ENCODE measurements at regions not wholly inside any gene's neighbourhood (a gene's known extent, or its start where the extent isn't known, plus 50 kb on each side); places are given as distances from the start of the nearest gene placed in this dataset.
"Not testable (repeated sequence)": the region's sequence is repeated elsewhere in the genome, so short reads cannot be mapped to it uniquely, and the experiment has no call there.

DNA sequence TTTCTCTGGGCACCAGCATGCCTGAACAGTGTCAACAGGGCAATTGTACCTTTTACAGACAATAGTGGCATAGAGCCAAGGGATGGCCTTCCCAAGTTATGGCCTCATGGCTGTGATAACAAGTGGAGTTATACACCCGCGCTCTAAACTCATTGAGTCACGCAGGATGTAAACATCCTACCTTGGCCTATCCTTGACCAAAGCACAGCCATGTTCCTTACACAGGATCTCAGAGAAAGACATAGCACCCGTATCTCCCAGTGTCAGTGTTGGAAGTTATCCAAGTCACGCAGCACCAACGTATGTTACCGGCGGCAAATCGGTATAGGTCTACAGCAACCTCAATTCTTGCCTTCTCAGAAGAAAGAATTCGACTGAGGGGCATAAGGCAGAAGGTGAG, 1654.9 kb upstream of the LRRTM3 start:
- no peak for DNase-seq (ENCODE audit: low read depth in 2 of 2)

DNA sequence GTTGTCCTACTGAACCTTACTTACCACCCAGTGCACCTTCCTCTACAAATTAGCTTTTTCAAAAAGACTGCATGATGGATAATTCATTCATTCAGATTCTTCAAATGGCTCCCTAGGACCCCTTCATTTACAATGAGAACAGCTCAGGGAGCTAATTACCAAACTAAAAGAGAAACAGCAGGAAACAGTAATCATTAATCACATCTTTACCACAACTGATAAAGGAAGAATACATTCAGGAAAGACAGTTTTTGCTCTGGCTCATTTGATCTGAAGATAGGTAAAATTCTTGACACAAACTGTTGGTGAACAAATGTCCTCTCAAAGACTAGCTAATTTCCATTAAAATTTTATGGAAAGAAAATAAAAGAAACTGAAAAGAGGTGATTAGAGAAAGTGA, 1652.7 kb upstream of the LRRTM3 start:
- no peak for DNase-seq (ENCODE audit: low read depth in 2 of 2)

DNA sequence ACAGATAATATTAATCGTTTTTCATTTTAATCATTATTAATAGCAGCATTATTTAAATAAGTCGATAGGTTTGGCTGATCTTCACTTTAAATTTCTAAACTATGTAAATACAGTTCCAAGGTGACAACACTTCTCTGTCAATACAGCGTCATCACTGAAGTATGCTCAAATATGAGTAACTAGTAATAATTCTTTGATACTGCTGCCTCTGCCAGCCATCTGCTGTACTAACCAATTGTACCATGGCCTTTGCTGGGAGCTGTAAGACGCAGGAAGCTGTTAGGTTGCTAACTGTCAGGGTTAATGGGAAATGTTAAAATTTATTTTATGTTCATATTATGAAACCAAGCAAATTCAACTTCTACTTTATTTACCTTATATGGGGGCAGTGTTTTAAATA, 1650.5 kb upstream of the LRRTM3 start:
- DNase-seq (ENCODE audit: low read depth in 2 of 2), result no peak

DNA sequence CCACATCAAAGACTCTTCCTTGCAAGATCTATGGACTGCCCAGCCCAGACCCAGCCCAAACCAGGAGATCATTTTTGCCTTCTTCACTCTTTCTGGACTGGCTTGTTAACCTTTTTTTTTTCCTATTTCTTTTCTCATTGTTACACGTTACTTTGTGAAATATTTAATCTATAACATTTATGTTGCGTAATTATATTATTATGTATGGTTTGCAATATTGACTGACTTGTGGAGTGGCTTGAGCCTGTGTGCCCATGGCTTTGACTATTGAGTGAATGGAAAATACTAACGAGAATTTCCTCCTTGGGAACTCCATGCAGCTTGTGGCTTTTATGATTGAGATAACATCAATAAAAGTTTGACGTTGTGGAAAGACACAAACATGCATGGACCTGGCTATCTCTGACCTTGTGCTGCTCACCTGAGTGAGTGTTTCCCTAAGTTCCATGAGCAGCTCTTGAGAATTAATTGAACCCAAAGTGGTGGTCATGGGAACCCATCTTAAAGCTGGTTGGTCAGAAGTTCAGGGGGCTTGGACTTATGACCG, 1641.3 kb upstream of the LRRTM3 start:
- DNase-seq (ENCODE audit: low read depth in 2 of 2), result no peak

DNA sequence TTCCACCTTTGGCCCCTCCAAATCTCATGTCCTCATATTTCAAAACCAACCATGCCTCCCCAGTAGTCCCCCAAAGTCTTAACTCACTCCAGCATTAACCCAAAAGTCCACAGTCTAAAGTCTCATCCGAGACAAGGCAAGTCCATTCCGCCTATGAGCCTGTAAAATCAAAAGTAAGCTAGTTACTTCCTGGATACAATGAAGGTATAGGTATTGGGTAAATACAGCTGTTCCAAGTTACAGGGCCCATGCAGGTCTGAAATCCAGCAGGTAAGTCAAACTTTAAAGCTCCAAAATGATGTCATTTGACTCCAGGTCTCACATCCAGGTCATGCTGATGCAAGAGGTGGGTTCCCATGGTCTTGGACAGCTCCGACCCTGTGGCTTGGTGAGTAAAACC, 1640.1 kb upstream of the LRRTM3 start:
- DNase-seq (ENCODE audit: low read depth in 2 of 2), result not testable (repeated sequence)

DNA sequence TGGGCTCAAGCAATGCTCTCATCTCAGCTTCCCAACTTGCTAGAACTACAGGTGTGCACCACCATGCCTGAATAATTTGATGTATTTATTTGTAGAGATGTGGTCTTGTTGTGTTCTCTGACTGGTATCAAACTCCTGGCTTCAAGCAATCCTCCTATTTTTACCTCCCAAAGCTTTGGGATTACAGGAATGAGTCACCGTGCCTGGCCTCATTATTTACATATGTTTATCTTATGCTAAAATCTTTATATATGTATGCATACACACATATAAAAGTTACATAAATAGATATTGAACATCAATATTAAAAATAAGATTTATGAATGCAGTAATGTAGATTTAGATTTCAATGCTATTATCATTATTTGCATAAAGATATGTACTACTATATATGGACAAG, 1634.5 kb upstream of the LRRTM3 start:
- no peak for DNase-seq (ENCODE audit: low read depth in 2 of 2)

DNA sequence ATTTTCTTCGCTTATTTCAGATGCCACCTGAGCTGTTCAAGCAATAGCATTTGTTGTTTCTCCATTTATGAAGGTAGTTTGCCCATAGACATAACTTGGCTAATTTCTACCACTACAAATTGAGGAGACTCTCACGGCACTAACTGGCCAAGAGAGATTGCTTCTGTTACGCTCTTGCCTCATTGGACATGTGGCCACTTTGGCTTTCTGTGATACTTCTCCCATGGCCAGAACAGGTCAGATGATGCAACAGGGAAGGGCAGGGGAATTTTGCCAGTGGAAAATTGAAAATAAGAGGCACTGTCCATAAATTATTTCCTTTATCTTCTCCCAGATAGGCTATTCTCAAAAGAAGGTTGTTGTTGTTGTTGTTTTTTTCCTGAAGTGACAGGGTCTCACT, 1633.3 kb upstream of the LRRTM3 start:
- DNase-seq (ENCODE audit: low read depth in 2 of 2), result no peak

DNA sequence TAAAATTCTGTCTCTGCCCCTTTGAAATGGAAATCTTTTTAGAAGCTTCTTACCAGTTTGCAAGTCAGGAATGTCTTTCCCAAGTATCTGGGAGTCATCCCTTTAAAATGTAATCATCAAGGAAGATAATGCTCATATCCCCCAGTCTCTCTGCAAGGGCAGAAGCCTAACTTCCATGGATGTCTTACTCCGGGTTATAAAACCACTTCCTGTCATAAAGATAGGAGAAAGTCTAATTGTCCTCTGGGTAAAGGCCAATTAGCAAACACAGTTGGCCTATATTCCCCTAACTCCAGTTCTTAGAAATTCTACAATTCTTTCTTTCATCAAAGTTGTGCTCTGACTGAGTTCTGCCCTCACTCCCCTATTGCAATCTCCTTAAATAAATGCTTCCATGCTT, 1631.5 kb upstream of the LRRTM3 start:
- no peak for DNase-seq (ENCODE audit: low read depth in 2 of 2)

DNA sequence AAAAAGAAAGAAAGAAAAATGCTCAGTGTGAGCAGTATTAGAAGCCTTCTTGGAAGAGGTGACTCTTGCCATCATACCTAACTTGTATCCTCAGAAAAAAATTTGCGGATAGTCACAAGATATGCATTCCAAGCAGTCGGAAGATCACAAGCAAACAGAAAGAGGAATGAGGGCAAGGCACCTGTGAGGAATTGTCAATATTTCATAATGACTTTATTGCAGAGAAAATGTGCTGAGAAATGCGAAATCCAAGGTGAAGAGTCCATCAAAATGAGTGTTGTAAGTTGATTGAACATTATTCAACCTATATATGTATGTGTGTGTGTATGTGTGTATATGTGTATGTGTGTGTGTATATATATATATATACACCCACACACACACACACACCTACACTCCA, 1624.7 kb upstream of the LRRTM3 start:
- no peak for DNase-seq (ENCODE audit: low read depth in 2 of 2)

DNA sequence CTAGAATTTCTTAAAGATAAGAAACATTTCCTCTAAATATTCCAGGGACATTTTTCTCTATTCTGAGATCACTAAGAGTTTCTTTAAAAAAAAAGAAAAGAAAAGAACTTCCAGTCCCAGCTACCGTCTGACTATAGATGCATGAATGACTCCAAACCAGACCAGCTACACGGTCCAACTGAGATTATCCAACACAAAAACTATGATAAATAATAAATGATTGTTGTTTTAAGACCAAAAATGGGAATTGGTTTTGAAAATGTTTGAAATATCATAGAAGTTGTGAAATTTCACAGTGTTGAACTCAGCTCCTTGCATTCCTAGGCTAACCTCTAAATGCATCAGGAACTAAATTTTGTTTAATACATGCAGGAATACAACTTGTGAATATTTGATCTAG, 1619.6 kb upstream of the LRRTM3 start:
- no peak for DNase-seq (ENCODE audit: low read depth in 2 of 2)

DNA sequence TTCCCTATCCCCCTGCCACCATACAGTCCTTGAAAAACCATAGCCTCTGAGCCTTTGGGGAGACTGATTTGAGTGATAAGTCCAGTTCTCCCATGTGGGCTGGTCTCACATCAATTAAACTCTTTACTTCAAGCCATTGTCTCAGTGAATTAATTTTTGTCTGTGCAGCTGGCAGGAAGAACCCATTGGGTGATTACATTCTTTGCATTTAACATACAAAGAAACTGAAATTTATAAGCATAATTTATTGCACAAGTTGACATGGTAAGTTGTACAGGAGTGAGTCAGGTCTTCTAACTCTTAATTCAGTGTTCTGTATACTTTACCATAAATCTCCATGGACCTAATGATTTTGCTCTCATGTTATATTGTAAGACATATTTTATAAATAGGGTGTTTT, 1613.0 kb upstream of the LRRTM3 start:
- no peak for DNase-seq (ENCODE audit: low read depth in 2 of 2)

DNA sequence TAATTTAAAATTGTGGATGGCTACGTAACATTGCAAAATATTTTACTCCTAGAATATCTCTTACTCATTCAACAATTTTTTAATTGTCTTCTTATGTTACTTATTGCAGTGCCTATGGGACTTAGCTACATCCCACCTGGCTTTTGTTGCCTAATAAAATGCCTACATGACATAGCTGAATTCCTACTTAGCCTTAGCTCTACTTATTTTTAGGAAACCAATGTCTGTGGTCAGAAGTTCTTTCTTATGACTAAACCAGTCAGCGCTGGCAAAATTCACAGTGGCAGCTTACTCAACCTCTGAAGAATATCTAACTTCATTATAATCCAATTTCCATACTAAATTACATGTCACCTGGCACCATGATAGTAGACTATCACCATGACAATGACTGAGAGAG, 1612.4 kb upstream of the LRRTM3 start:
- DNase-seq (ENCODE audit: low read depth in 2 of 2), result no peak

DNA sequence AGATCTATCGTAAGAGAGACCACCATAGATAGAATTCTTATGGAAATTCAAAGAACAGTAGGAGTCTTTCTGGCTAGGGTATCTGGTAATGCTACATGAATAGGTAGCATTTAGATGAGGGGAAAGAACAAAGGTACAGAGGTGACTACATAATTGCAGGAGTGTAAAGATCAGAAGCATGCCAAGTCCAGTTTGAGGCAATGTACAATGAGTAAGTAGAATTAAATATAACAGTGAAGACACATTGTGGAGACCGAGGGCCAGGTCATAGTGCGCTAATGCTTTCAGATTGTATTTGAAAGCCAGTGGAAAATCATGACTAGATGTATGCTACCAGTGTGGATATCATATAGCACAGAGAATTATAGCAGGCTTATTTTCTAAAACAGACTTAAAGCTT, 1611.6 kb upstream of the LRRTM3 start:
- no peak for DNase-seq (ENCODE audit: low read depth in 2 of 2)

DNA sequence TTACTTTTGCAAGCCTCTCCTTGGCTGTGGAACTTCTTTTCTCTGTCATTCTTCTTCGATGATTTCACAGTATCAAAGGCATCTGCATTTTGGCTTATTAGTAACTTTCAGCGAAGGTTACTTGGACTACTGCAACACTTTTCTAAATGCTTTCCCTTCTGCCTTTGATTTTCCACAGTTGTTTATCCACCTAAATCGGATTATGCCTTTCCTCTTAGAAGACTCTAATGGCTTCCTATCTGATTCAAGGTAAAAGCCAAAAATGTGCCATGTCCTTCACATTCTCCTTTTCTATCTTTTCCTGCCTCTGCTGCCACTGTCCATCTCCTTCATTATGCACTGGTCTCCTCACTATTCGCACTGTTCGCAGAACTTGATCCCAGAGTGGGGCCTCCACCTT, 1606.3 kb upstream of the LRRTM3 start:
- no peak for DNase-seq (ENCODE audit: low read depth in 2 of 2)

DNA sequence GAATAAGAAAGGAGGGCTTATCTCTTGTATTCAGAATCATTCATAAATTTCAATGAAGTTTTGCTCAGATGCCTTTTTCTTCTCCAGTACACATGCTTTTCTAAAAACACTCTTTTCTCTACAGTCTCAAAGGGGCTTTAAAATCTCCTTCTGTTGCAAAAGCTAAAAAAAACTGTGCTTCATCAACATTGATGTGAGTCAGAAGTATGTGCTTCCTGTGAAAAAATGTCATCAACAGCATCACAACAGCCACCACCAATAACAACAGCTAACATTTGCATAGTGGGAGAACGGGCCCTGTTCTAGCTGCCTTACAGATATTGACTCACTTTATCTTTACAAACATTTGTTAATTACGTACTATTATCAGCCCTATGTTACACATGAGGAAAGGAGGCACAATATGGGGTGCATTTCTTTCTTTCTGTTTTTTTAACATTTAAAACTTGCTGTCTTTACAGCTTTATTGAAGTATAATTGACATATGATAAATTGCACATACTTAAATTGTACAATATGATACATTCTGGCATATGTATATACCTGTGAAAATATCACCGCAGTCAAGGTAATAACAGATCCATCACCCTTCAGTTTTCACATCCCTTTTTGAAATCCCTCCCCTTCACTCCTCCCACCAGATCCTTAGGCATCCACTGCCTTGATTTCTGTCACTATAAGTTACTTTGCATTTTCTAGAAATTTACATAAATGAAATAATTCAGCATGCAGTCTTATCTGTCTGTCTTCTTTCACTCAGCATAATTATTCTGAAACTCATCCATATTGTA, 1605.4 kb upstream of the LRRTM3 start:
- no peak for DNase-seq (ENCODE audit: low read depth in 2 of 2)

DNA sequence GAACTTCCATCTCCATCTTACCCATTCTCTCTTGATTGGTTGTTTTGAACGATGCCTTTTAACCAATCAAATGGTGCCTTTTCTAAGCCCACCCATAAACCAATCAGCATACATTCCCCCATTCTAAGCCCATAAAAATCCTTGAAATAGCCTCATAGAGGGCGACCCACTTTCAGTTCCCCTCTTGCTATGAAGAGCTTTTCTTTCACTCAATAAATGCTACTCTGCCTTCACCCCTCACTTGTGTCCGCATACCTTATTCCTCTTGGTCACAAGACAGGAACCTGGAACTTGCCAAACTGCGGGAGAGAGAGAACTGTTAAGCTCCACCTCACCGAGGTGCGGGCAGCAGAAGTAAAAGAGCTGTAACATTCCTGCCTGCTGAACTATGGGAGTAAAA, 1602.0 kb upstream of the LRRTM3 start:
- DNase-seq (ENCODE audit: low read depth in 2 of 2), result no peak

DNA sequence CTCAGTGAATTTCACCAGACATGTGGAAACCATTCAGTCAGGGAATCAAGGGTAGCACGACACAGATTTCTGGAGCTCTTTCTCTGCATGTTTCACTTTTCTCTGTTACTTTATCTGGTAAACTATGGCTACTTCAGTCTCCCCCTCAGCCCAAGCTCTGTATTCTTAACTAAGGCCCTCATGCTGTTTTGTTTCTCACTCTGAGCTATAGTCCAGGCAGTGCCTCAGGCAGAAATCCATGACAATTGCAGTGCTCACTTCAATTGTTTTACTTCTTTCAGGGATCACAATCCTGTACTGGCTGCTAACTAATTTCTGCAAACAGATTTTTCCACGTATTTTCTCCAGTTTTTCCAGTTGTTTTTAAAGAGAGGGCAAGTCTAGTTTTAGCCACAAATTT, 1599.9 kb upstream of the LRRTM3 start:
- no peak for DNase-seq (ENCODE audit: low read depth in 2 of 2)

DNA sequence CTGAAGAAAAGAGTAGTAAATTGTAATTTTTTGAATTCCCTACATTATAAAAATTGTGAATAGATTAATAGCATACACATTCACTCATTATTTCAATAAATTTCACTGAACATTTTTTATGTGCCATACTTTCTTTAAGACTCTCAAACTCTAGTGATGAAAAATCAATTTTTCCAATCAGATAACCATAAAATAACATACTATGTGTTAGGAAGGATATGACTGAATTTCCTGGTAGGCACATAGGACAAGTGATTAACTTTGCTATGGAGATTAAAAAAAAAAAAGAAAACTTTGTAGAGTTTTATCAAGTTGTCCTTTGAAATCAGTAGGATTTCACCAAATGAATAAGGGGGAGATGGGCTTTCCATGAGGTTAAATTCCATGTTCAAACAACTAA, 1597.3 kb upstream of the LRRTM3 start:
- DNase-seq (ENCODE audit: low read depth in 2 of 2), result no peak

DNA sequence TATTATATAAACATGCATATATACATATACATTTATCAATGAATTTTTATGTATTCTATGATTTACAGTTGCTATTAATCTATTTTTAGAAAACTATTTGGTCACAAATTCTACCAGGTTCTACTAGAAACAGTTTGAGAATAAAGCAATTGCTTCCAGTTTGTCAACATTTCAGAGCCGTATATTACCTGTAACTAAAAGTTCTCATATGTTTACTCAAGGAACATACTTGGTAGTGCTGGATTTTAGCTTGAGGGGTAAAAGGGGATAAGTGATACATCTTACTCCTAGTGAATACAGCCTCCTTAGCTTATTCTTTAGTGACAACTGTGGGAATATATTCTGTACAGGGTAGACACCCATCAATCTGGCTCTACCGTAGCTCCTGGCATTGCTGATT, 1590.5 kb upstream of the LRRTM3 start:
- no peak for DNase-seq (ENCODE audit: low read depth in 2 of 2)

DNA sequence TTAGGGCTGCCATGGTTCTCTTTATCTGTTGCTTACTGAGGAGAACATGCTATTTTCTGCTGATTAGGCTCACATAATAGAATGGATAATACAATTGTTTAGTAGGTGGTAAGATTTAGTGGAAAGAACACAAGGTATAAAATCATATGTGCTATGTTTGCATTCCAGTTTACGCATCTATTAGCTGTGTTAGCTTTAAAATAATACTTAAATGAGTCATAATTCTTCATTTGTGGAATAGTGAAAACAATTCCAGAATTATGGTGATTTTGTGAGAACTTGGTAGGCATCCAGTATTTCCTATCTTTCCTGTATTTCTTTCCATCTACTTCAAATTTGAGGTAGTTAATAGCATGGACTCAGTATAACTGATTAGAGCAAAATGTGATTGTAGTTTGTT, 1585.5 kb upstream of the LRRTM3 start:
- DNase-seq (ENCODE audit: low read depth in 2 of 2), result no peak

DNA sequence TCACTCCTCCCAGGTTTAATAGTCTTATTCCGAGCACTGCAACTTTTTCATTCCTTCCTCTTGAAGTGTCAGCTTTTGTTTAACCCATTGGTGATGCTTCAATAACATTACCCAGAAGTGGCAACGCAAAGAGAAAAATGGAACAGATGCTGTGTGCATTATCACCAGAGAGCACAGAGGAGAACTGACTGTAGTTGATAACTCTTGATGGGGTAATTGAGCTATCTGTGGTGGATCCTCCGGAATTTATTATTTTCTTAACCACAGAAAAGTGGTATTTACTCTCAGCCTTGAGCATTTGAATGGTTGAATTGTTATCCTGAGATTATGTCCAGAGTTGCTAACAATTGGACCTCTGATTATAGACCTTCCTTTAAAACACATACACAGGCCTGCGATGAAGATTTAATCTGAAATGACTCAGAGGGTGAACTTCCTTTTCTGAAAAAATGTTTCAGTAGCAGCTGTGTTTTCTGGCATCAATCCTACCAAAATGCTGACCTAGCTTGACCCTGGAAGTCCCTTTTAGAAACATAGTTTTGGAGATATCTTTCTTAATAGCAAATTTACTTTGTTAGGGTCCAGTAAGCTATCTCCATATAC, 1584.4 kb upstream of the LRRTM3 start:
- no peak for DNase-seq (ENCODE audit: low read depth in 2 of 2)

DNA sequence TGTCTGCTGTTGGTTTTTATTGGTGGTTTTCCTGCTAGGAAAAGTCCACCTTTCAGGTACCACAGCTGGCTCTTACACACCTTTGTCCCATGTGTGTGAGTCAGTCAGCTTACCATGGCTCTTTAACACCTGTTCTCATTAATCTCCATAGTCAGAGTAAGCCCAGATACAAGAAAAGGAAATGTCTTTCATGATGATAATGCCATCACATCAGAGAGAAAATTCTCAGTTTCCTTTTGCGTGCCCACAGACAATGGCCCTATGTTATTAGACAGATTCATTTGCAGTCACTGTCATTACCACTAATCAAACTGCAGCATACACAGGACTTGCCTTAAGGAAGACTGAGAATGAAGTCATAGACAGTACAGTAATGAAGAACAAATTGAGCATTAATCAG, 1583.6 kb upstream of the LRRTM3 start:
- DNase-seq (ENCODE audit: low read depth in 2 of 2), result no peak

DNA sequence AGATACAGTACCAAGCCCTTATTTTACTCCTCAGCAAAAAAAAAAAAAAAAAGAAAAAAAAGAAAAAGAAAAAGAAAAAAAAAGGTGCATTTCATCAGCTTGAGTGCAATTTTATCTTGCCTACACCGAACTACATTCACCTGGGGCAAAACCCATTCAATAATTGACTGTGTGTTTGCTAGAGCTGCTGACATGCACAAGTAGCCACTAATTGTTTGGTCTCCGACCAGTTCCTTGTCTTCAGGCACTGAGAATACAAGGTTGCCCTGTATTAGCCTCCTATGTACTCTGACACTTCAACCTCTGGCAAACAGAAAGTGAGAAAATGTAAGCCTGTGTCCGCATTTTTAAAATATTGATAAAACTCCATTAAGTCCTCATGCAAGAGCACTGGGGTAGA, 1579.4 kb upstream of the LRRTM3 start:
- no peak for DNase-seq (ENCODE audit: low read depth in 2 of 2)

DNA sequence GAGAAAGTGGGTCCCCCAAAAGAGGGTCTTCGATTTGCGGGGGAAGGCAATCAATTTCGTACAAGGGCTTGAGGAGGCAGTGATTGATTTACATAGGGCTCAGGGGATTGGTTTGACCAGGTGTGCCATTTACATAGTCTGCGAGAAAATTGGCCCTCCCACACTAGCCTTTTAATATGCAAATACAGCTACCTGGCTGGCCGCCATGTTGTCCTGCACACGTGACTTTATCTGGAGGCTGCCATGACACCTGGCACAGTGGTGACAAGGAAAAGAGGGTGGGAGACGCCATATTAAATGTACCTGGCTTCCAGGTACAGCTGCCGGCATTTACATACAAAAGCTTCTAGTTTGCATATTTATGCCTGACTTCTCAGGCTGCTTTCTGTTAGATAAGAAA, 1577.2 kb upstream of the LRRTM3 start:
- no peak for DNase-seq (ENCODE audit: low read depth in 2 of 2)

All from stimulated activated CD4-positive, alpha-beta T cell treated with anti-CD3 and anti-CD28 coated beads, Interleukin-1b, Interleukin-23, amount 100 ng/mL, for 1 hour (primary cell).